GM12878 (cell line): ENCODE measurements at regions not wholly inside any gene's neighbourhood (a gene's known extent, or its start where the extent isn't known, plus 50 kb on each side); places are given as distances from the start of the nearest gene placed in this dataset.

ENCODE experiments used
- E2F4 ChIP-seq: IDR thresholded peaks from 2 replicates; pipeline ENCODE4 v1.6.1; 2012; ENCODE audit warnings: low read depth, low read length, improper control_type of control experiment
- FOXM1 ChIP-seq: IDR thresholded peaks from 2 replicates; pipeline ENCODE4 v1.6.1; 2012; ENCODE audit warnings: low read depth, mild to moderate bottlenecking, inconsistent platforms, low read length, moderate library complexity
- MYC ChIP-seq: IDR thresholded peaks from 2 replicates; pipeline ENCODE4 v1.6.1; 2011; ENCODE audit warnings: mild to moderate bottlenecking, low read length, moderate library complexity, inconsistent platforms; ENCODE audit not compliant: insufficient read depth, insufficient replicate concordance, insufficient read length, severe bottlenecking
- NR2F1 ChIP-seq: fragments of 450-650 bp; conservative IDR thresholded peaks from 2 replicates; pipeline ENCODE4 v1.6.1; 2017; ENCODE audit warnings: mild to moderate bottlenecking
- NRF1 ChIP-seq: conservative IDR thresholded peaks from 2 replicates; pipeline ENCODE4 v1.6.1; 2011; ENCODE audit warnings: mild to moderate bottlenecking, low read depth, low read length, improper control_type of control experiment
- RAD21 ChIP-seq: IDR thresholded peaks from 2 replicates; pipeline ENCODE4 v1.6.1; 2011; ENCODE audit warnings: mild to moderate bottlenecking, low read depth, low read length, moderate library complexity; ENCODE audit not compliant: insufficient read depth
- TF ChIP-seq, protein P1 (sequence below): IDR thresholded peaks from 2 replicates; pipeline ENCODE4 v1.6.1; 2011; ENCODE audit warnings: borderline replicate concordance, low read depth, mild to moderate bottlenecking, moderate library complexity, mixed read lengths, low read length; ENCODE audit not compliant: insufficient read depth; ENCODE audit errors: extremely low read length
- TF ChIP-seq, protein P2 (sequence below), 3 experiments: IDR thresholded peaks in 2 of 3; conservative IDR thresholded peaks in 1 of 3; 2 replicates each; pipeline ENCODE4 v1.5.1; 2011; ENCODE audit warnings: low read depth in 3 of 3, low read length in 3 of 3, mild to moderate bottlenecking in 3 of 3, control low read depth in 2 of 3, moderate library complexity in 2 of 3, inconsistent platforms in 1 of 3, mixed read lengths in 1 of 3; ENCODE audit not compliant: control insufficient read depth in 2 of 3, insufficient read depth in 1 of 3; ENCODE audit errors: extremely low read depth in 1 of 3
- TF ChIP-seq, protein P3 (sequence below): IDR thresholded peaks from 2 replicates; pipeline ENCODE4 v1.6.1; 2012; ENCODE audit warnings: low read depth, low read length, improper control_type of control experiment

- no peak for TF ChIP-seq MYC
- no peak for TF ChIP-seq NRF1
- TF ChIP-seq, protein P1, sequence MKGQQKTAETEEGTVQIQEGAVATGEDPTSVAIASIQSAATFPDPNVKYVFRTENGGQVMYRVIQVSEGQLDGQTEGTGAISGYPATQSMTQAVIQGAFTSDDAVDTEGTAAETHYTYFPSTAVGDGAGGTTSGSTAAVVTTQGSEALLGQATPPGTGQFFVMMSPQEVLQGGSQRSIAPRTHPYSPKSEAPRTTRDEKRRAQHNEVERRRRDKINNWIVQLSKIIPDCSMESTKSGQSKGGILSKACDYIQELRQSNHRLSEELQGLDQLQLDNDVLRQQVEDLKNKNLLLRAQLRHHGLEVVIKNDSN, result no peak
- TF ChIP-seq, protein P2, sequence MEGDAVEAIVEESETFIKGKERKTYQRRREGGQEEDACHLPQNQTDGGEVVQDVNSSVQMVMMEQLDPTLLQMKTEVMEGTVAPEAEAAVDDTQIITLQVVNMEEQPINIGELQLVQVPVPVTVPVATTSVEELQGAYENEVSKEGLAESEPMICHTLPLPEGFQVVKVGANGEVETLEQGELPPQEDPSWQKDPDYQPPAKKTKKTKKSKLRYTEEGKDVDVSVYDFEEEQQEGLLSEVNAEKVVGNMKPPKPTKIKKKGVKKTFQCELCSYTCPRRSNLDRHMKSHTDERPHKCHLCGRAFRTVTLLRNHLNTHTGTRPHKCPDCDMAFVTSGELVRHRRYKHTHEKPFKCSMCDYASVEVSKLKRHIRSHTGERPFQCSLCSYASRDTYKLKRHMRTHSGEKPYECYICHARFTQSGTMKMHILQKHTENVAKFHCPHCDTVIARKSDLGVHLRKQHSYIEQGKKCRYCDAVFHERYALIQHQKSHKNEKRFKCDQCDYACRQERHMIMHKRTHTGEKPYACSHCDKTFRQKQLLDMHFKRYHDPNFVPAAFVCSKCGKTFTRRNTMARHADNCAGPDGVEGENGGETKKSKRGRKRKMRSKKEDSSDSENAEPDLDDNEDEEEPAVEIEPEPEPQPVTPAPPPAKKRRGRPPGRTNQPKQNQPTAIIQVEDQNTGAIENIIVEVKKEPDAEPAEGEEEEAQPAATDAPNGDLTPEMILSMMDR (IDR thresholded peaks at IDR 0.05 in 2 of 3, conservative IDR thresholded peaks at IDR 0.05 in 1 of 3; ENCODE audit: control insufficient read depth in 2 of 3, extremely low read depth in 1 of 3, insufficient read depth in 1 of 3, low read depth in 3 of 3, low read length in 3 of 3), result no peak
- TF ChIP-seq E2F4, result no peak
- no peak for TF ChIP-seq RAD21
- no peak for TF ChIP-seq NR2F1
- TF ChIP-seq, protein P3, sequence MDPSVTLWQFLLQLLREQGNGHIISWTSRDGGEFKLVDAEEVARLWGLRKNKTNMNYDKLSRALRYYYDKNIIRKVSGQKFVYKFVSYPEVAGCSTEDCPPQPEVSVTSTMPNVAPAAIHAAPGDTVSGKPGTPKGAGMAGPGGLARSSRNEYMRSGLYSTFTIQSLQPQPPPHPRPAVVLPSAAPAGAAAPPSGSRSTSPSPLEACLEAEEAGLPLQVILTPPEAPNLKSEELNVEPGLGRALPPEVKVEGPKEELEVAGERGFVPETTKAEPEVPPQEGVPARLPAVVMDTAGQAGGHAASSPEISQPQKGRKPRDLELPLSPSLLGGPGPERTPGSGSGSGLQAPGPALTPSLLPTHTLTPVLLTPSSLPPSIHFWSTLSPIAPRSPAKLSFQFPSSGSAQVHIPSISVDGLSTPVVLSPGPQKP, result no peak
- TF ChIP-seq FOXM1, result no peak
These were observed 104.3 kb upstream of the UGT8 start for GRCh38 chr4:114494246-114494803.
